Testis (tissue), 2 donors: ENCODE measurements at regions not wholly inside any gene's neighbourhood (a gene's known extent, or its start where the extent isn't known, plus 50 kb on each side); places are given as distances from the start of the nearest gene placed in this dataset.

Source experiments
- CTCF ChIP-seq, 3 experiments: fragments of 450-650 bp in 2 of 3; fragments of 200-600 bp in 1 of 3; sonication (generic) in 1 of 3; IDR thresholded peaks; one replicate each; pipeline ENCODE4 v1.5.1; 2016 to 2019; ENCODE audit warnings: antibody characterized with exemption in 3 of 3, mild to moderate bottlenecking in 2 of 3, moderate library complexity in 1 of 3
- POLR2A ChIP-seq: fragments of 450-650 bp; IDR thresholded peaks from one replicate; pipeline ENCODE4 v1.6.1; 2017; ENCODE audit warnings: antibody characterized with exemption, mild to moderate bottlenecking, moderate library complexity

- no peak for TF ChIP-seq CTCF (IDR thresholded peaks at IDR 0.05)
- no peak for TF ChIP-seq POLR2A
Observed at GRCh38 chr10:64011912-64012714, 490.9 kb downstream of the REEP3 start.
